ENCODE measurements at regions not wholly inside any gene's neighbourhood (a gene's known extent, or its start where the extent isn't known, plus 50 kb on each side); places are given as distances from the start of the nearest gene placed in this dataset.
"Not testable (repeated sequence)": the region's sequence is repeated elsewhere in the genome, so short reads cannot be mapped to it uniquely, and the experiment has no call there.

DNA sequence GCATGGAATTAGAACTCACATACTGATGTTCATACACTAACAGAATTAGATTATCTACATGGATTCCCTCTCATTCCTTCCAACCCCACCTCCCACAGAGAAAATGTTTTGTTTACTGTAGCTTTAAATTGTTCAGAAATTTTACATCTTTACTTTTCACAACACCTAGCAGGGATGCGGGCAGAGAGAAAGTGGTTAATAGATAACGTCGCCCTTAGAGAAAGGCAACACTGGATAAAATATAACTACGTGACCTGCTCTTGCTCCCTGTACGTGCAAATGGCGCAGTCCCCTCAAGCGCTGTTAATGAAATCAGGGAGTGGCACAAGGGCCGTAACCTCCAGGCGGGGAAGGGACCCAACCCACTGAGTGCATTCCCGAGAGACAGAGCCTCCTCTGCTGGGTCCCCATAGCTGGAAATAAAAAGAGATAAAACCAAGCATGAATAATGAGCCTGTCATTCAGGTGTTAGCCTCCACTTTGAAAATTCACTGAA is 125.3 kb upstream of the DAPK1 start:
- DNase-seq (ENCODE audit: low read depth in 2 of 2) = no peak

- DNase-seq (ENCODE audit: low read depth in 2 of 2) = not testable (repeated sequence)
Measured at GRCh38 chr9:87374023-87374919, 123.4 kb upstream of the DAPK1 start.

DNA sequence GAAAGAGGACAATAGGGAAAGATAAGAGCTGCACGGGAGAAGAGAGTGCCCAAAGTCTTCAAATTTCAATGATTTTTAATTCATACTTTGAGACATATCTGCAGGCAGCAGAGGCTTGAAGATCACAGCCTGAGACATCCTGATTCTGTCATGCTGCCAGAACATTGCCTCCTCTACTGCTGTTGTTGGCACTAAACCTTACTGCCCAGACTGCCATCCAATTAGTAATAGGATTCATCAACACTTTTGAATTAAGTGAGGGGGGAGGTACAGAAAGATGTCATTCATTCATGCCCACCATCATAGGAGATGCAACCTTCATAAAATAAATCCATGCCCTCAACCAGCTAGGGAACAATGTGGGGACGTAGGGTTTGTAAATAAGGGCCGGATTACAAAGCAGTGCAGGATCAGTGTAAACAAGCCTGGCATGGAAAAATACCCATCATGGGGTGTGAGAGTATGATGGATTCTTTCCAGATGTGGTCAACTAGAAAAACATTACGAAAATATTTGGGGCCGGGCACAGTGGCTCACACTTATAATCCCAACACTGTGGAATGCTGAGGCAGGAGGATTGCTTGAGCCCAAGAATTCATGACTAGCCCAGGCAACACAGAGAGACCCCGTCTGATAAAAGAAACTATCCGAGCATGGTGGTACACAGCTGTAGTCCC is 122.1 kb upstream of the DAPK1 start:
- DNase-seq (ENCODE audit: low read depth in 2 of 2) = no peak

GRCh38 chr9:87378676-87379075 is 119.0 kb upstream of the DAPK1 start:
- no peak for DNase-seq (ENCODE audit: low read depth in 2 of 2)

GRCh38 chr9:87379300-87379699 is 118.4 kb upstream of the DAPK1 start:
- no peak for DNase-seq (ENCODE audit: low read depth in 2 of 2)

GRCh38 chr9:87381050-87381711 is 116.5 kb upstream of the DAPK1 start:
- no peak for DNase-seq (ENCODE audit: low read depth in 2 of 2)

DNA sequence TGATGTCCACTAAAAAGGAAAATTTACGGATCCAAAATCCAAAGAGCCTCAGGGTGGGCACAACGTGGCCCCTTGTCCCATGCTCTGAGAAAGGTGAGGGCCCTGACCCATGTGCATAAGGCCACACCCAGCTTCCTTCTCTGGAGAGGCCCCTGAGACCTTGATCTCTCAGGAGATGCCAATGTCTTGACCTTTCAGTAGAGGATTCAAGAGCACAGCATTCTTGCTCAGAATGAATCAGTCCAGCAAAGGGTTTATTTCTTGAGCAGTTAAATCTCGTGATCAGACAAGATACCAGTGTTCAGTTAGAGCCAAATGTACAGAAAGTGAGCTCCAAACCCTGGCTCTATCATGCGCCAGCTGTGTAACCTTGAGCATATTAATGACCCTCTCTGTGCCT is 115.9 kb upstream of the DAPK1 start:
- DNase-seq (ENCODE audit: low read depth in 2 of 2) = no peak

DNA sequence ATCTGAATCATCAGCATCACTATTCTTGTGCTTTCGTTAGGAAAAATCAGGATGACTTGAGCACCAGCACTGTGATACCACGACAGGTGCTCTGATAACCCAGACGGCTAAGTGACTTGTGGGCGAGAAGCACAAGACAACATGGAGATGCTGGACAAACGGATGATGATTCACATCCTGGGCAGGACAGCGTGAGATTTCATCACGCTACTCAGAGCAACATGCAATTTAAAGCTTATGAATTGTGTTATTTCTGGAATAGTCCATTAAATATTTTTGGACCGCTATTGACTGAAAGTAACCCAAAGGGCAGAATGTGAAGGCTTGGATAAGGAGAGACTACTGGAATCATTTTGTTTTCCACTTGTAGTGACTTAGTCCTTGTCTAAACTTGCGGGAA is 114.8 kb upstream of the DAPK1 start:
- DNase-seq (ENCODE audit: low read depth in 2 of 2) = no peak

DNA sequence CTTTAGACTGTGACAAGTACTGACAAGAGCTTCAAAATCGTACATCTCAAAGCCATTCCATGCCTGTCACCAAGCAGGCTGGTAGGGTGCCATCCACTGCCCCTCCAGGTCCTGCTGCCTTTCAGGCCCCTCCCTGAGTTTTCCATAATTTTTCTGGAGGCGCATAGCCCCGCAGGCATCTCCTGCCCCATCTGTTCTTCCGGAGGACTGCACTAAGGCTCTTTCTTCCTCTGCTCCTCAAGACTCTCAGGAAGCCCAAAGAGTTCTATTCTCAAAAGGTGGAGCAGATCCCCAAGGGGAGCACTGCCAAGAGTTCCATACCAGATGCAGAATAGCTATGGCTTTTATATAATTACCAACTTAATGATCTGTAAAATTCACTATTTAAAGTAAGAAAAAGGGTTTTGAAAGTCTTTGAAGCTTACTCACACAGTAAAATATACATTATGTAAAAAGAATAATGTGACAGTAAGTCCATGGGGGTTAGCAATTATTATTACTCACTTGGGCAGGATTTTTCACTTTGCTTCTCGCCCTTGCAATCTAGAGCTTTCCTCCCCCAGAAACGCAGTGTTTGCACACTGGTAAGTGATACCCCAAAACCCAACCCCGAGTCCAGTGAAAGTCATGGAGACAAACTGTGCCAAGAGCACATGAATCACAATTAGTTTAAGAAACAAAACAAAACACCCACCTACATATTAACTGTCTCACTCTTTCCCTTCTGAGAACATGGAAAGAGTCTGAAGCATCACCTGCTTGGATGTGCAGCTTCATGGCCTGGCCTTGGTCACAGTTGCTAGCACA is 114.1 kb upstream of the DAPK1 start:
- no peak for DNase-seq (ENCODE audit: low read depth in 2 of 2)

GRCh38 chr9:87386490-87387025 is 111.1 kb upstream of the DAPK1 start:
- no peak for DNase-seq (ENCODE audit: low read depth in 2 of 2)

GRCh38 chr9:87387351-87388011 is 110.2 kb upstream of the DAPK1 start:
- DNase-seq (ENCODE audit: low read depth in 2 of 2) = no peak

- DNase-seq (ENCODE audit: low read depth in 2 of 2) = not testable (repeated sequence)
Measured at GRCh38 chr9:87388708-87389107, 109.0 kb upstream of the DAPK1 start.

GRCh38 chr9:87389936-87390335 is 107.7 kb upstream of the DAPK1 start:
- DNase-seq (ENCODE audit: low read depth in 2 of 2) = no peak

DNA sequence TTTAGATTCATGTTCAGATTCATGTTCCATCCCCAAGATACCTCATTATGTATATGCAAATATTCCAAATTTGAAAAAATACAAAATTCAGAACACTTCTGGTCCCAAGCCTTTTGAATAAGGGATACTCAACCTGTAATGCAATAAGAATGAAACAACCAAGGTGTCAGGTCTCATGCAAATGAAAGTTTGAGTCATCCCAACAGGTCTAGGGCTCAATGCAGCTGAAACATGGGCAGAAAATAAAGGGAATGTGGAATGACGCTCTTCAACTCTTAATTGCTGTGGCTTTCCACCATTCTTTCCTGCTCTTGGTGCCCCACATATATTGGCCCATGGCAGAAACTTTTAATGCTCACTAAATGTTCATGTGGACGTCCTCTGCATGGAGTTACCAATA is 107.3 kb upstream of the DAPK1 start:
- DNase-seq (ENCODE audit: low read depth in 2 of 2) = no peak

DNA sequence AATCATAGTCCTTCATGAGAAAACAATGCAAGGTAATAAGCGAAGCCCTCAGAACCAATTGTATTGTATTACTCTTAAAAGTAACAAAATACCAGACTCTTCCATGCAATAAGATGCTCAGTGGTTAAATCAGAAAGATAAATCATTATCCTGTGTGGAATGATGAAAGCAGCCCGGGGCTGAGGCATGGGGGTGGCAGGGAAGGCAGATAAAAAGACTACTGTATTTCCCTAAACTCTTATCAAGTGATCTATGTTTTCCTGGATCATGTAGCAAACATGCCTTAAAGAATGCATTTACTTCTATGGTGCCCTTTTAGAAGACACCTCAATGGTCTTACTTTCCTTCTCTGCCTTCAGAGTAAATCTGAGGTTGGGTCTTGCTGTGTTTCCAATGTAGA is 105.6 kb upstream of the DAPK1 start:
- no peak for DNase-seq (ENCODE audit: low read depth in 2 of 2)

DNA sequence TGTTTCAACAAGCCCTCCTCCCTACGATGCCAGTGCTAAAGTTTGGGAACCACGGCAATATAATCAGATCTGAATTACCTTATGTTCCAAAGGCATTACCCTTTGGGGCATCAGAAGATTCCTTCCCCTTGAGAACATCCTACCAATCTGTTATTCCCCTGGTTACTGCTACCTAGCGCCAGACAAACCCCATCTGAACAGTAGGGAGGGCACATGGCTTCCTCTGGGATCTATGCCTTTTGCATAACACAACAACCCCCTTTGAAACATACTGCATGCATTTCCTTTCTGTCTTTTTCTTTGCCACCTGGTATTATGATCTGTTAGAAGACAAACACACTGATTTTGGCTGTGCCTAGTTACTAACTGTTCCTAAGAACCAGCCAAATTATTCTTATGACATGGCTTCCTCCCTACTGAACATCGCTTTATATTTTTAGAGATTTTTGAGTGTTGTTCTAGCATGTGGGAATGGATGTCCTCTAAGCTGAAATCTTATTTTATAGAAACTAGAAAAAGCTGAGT is 103.9 kb upstream of the DAPK1 start:
- no peak for DNase-seq (ENCODE audit: low read depth in 2 of 2)

DNA sequence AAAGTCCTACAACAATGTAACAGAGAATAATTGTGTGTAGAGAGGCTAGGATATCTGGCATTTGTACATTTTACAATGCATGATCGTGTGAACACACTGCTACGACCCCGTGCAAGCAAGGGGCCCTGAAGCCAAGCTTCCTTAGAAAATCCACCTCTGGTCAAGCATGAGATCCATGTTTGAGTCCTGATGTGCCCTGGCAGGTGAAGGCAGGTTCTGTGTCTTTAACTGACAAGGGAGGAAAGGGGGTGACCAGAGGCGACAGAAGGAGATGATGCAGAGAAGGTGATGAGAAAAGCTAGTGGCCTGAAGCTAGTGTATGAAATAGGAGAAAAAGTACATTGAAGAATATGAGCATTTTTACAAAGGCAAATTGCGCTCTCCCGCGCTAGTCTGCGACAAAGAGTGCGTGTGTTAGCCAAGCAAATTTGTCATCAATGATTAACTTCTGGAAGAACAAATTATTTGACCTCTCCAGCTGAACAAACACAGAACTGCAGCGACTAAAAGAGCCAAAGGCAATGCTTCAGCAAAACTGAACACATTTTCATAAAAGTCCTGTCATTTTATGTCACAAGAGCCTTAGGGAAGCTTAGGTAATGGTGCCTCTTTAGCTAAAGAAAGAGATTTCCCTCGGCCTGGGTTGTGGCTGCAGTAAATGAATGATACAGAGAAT is 101.7 kb upstream of the DAPK1 start:
- no peak for DNase-seq (ENCODE audit: low read depth in 2 of 2)

DNA sequence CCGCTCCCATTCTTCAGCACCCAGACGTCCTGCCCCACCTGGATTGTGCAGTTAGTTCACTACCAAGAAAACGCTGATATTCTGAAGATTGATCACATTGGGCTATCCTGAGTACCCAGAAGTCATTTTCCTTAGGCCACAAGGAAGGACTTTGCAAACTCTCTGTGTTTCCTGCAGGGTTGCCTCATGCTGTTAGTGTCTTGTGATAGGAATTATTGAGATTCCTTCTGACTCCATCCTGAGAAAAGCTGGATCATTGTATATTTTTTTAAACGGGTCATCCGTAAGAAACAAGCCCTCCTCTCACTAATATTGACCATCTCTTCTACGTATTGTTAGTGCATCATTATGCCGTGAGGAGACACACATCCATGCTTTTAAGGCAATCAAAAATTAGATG is 96.0 kb upstream of the DAPK1 start:
- DNase-seq (ENCODE audit: low read depth in 2 of 2) = no peak

DNA sequence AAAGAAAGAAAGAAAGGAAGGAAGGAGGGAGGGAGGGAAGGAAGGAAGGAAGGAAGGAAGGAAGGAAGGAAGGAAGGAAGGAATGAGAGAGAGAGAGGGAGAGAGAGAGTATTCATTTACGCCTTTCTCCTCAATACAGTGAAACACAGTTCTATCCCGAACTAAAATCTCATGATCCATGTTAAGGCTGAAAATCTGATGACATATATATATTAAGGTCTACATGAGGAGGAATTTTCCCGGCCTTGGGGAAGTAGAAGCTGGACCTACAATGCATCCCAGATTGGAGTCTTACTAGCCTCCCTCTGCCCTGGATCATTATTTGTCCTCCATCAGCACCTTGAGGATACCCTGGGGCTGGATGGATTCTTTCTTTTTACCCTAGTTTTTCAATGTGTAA is 95.1 kb upstream of the DAPK1 start:
- no peak for DNase-seq (ENCODE audit: low read depth in 2 of 2)

Data from stimulated activated CD8-positive, alpha-beta memory T cell treated with anti-CD3 and anti-CD28 coated beads, Interleukin-7, amount 100 ng/mL, for 4 hours (primary cell).